Naive thymus-derived CD4-positive, alpha-beta T cell (primary cell): ENCODE measurements at regions not wholly inside any gene's neighbourhood (a gene's known extent, or its start where the extent isn't known, plus 50 kb on each side); places are given as distances from the start of the nearest gene placed in this dataset.

ENCODE experiments used
- ATAC-seq: fragments of 150-1000 bp; cut with Tn5 transposase; 2 replicates; pipeline ENCODE4 v1.10.0; 2021; ENCODE audit warnings: mild to moderate bottlenecking, moderate library complexity
- CTCF ChIA-PET: fragments of 350-600 bp; sonication (Branson Sonifier 250); formaldehyde crosslinking; loops from one replicate; lab custom pipeline; 2021; ENCODE audit warnings: antibody characterized with exemption; lab: Charles Lee
- POLR2A ChIA-PET: fragments of 350-600 bp; sonication (Branson Sonifier 250); formaldehyde crosslinking; loops from one replicate; lab custom pipeline; 2021; ENCODE audit warnings: antibody characterized with exemption, inconsistent platforms; lab: Charles Lee
- DNase-seq, 9 donors: peaks; one replicate each; pipeline versions ENCODE4 v3.0.0 to v3.0.0-alpha.2; 2020 to 2022; ENCODE audit warnings: mixed read lengths in 1 of 9
- H3K27ac ChIP-seq: one replicate; pipeline ENCODE4 v1.7.0; 2013; ENCODE audit warnings: mild to moderate bottlenecking, low read depth, low read length, moderate library complexity
- H3K27me3 ChIP-seq, 2 donors: one replicate each; pipeline ENCODE4 v1.7.0; 2013; ENCODE audit warnings: low read length in 2 of 2, mild to moderate bottlenecking in 2 of 2, moderate library complexity in 2 of 2; ENCODE audit not compliant: control insufficient read depth in 2 of 2, insufficient read depth in 2 of 2
- H3K36me3 ChIP-seq, 3 experiments: 1 replicate in 2 of 3; 2 replicates in 1 of 3; pipeline ENCODE4 v1.7.0; 2013; ENCODE audit warnings: low read length in 3 of 3, mild to moderate bottlenecking in 3 of 3, moderate library complexity in 1 of 3; ENCODE audit not compliant: insufficient read depth in 3 of 3, control insufficient read depth in 2 of 3
- H3K4me1 ChIP-seq, 2 donors: one replicate each; pipeline ENCODE4 v1.7.0; 2013; ENCODE audit warnings: low read length in 2 of 2, mild to moderate bottlenecking in 2 of 2, moderate library complexity in 1 of 2; ENCODE audit not compliant: control insufficient read depth in 2 of 2, insufficient read depth in 2 of 2
- H3K4me3 ChIP-seq: 2 replicates; pipeline ENCODE4 v1.7.0; 2013; ENCODE audit warnings: mild to moderate bottlenecking, low read length
- H3K9me3 ChIP-seq, 3 experiments: 1 replicate in 2 of 3; 2 replicates in 1 of 3; pipeline ENCODE4 v1.7.0; 2013; ENCODE audit warnings: low read length in 3 of 3; ENCODE audit not compliant: control insufficient read depth in 2 of 3
- H3K27ac Mint-ChIP-seq, 9 donors: one replicate each; pipeline ENCODE4 v1.8.0; 2020 to 2022; ENCODE audit warnings: mixed read lengths in 9 of 9, mild to moderate bottlenecking in 8 of 9, moderate library complexity in 5 of 9, inconsistent platforms in 2 of 9
- H3K27me3 Mint-ChIP-seq, 5 donors: one replicate each; pipeline ENCODE4 v1.8.0; 2021 to 2022; ENCODE audit warnings: mixed read lengths in 5 of 5, mild to moderate bottlenecking in 1 of 5
- H3K36me3 Mint-ChIP-seq, 5 donors: one replicate each; pipeline ENCODE4 v1.8.0; 2020 to 2022; ENCODE audit warnings: mixed read lengths in 5 of 5, mild to moderate bottlenecking in 3 of 5, inconsistent platforms in 1 of 5
- H3K4me1 Mint-ChIP-seq, 7 donors: one replicate each; pipeline ENCODE4 v1.8.0; 2020 to 2022; ENCODE audit warnings: mixed read lengths in 7 of 7, mild to moderate bottlenecking in 3 of 7, inconsistent platforms in 1 of 7
- H3K4me3 Mint-ChIP-seq, 10 donors: one replicate each; pipeline ENCODE4 v1.8.0; 2020 to 2022; ENCODE audit warnings: mild to moderate bottlenecking in 10 of 10, mixed read lengths in 10 of 10, moderate library complexity in 6 of 10, inconsistent platforms in 2 of 10
- H3K9me3 Mint-ChIP-seq, 11 donors: one replicate each; pipeline ENCODE4 v1.8.0; 2020 to 2022; ENCODE audit warnings: mixed read lengths in 11 of 11, mild to moderate bottlenecking in 4 of 11, inconsistent platforms in 1 of 11, moderate library complexity in 1 of 11
- intact Hi-C, 2 donors: fragments of 100-400 bp; cut with micrococcal nuclease; formaldehyde crosslinking; loops; one replicate each; pipeline ENCODE4 v1.15.1; 2023

GRCh38 chr3:43192028-43192427 is 86.1 kb upstream of the POMGNT2 start:
- ChIA-PET CTCF (interaction anchor here (0.6 to 1.2 kb wide), 5 partner anchors 12 to 316 kb away, joined by 3 to 5 read pairs (median 3); no protein-coding TSS in a partner anchor), POLR2A (interaction anchor here (0.7 to 8.1 kb wide), 7 partner anchors 10 to 31 kb away, joined by 3 to 62 read pairs (median 4); no protein-coding TSS in a partner anchor)
- H3K4me3 ChIP-seq = no peak overlapping the region
- Mint-ChIP-seq H3K9me3 (peaks cover 2 to 21% (median 7%) of the 10 kb centered on the region in 11 donors), H3K4me1 (peaks cover 36 to 74% (median 69%) of the 10 kb centered on the region in 7 donors), H3K27ac (peak overlapping the region; percentile 19 to 98 (median 98)), H3K36me3 (peaks cover 5 to 25% (median 7%) of the 10 kb centered on the region in 5 donors), H3K4me3 (peak overlapping the region in 9 of 10 donors; percentile 5 to 79 (median 54)), H3K27me3 (peaks cover 0 to 33% (median 0%) of the 10 kb centered on the region in 5 donors)
- DNase-seq = no peak
- no peaks in the 10 kb centered on the region for H3K9me3 ChIP-seq
- H3K27ac ChIP-seq = no peak overlapping the region
- peaks cover 32 to 59% of the 10 kb centered on the region in 2 donors for H3K4me1 ChIP-seq
- H3K36me3 ChIP-seq = no peaks in the 10 kb centered on the region
- intact Hi-C loops = loop anchor here in 1 of 2 donors (10.0 kb wide), 1 partner anchor 167 kb away; no protein-coding TSS in a partner anchor
- no peak for ATAC-seq
- no peaks in the 10 kb centered on the region for H3K27me3 ChIP-seq

GRCh38 chr3:43191116-43191515 is 85.2 kb upstream of the POMGNT2 start:
- peaks cover 0 to 30% (median 0%) of the 10 kb centered on the region in 5 donors for H3K27me3 Mint-ChIP-seq
- POLR2A ChIA-PET = interaction anchor here (0.5 to 8.1 kb wide), 5 partner anchors 9 to 28 kb away, joined by 3 to 62 read pairs (median 4); no protein-coding TSS in a partner anchor
- H3K27ac Mint-ChIP-seq = peak overlapping the region in 4 of 9 donors; percentile 57 to 98 (median 82)
- H3K36me3 Mint-ChIP-seq = peaks cover 5 to 25% (median 7%) of the 10 kb centered on the region in 5 donors
- Histone ChIP-seq H3K4me1 (peaks cover 32 to 50% of the 10 kb centered on the region in 2 donors), H3K9me3 (no peaks in the 10 kb centered on the region), H3K4me3 (no peak overlapping the region), H3K27me3 (no peaks in the 10 kb centered on the region), H3K36me3 (no peaks in the 10 kb centered on the region), H3K27ac (no peak overlapping the region)
- H3K4me3 Mint-ChIP-seq = no peak overlapping the region
- DNase-seq (no peak), ATAC-seq (no peak)
- H3K4me1 Mint-ChIP-seq = peaks cover 28 to 70% (median 62%) of the 10 kb centered on the region in 7 donors
- intact Hi-C loops = loop anchor here in 1 of 2 donors (10.0 kb wide), 1 partner anchor 166 kb away; no protein-coding TSS in a partner anchor
- CTCF ChIA-PET = interaction anchor here (1.2 kb wide), 1 partner anchor 11 kb away, joined by 4 read pairs; no protein-coding TSS in a partner anchor
- H3K9me3 Mint-ChIP-seq = peaks cover 2 to 21% (median 7%) of the 10 kb centered on the region in 11 donors

GRCh38 chr3:43190670-43191069 is 84.8 kb upstream of the POMGNT2 start:
- CTCF ChIA-PET = no interaction called here
- POLR2A ChIA-PET = interaction anchor here (0.9 to 8.1 kb wide), 3 partner anchors 9 to 28 kb away, joined by 4 to 62 read pairs (median 4); no protein-coding TSS in a partner anchor
- intact Hi-C loops = loop anchor here in 1 of 2 donors (10.0 kb wide), 1 partner anchor 166 kb away; no protein-coding TSS in a partner anchor
- Histone ChIP-seq H3K4me1 (peaks cover 32 to 46% of the 10 kb centered on the region in 2 donors), H3K27me3 (no peaks in the 10 kb centered on the region), H3K36me3 (no peaks in the 10 kb centered on the region), H3K27ac (no peak overlapping the region), H3K9me3 (no peaks in the 10 kb centered on the region), H3K4me3 (no peak overlapping the region)
- H3K9me3 Mint-ChIP-seq = peaks cover 2 to 21% (median 7%) of the 10 kb centered on the region in 11 donors
- peak overlapping the region in 4 of 9 donors; percentile 1 to 66 (median 34) for H3K27ac Mint-ChIP-seq
- H3K4me3 Mint-ChIP-seq = no peak overlapping the region
- ATAC-seq (no peak), DNase-seq (no peak)
- H3K4me1 Mint-ChIP-seq = peaks cover 25 to 70% (median 58%) of the 10 kb centered on the region in 7 donors
- peaks cover 0 to 30% (median 0%) of the 10 kb centered on the region in 5 donors for H3K27me3 Mint-ChIP-seq
- peaks cover 5 to 28% (median 7%) of the 10 kb centered on the region in 5 donors for H3K36me3 Mint-ChIP-seq

- ChIA-PET POLR2A (interaction anchor here (0.6 to 1.4 kb wide), 4 partner anchors 8 to 219 kb away, joined by 3 to 5 read pairs (median 4); no protein-coding TSS in a partner anchor), CTCF (interaction anchor here (0.7 kb wide), 1 partner anchor 37 kb away, joined by 4 read pairs; no protein-coding TSS in a partner anchor)
These were observed 82.1 kb upstream of the POMGNT2 start for GRCh38 chr3:43187836-43188479.

GRCh38 chr3:43185983-43186314 is 80.1 kb upstream of the POMGNT2 start:
- Histone ChIP-seq H3K27me3 (no peaks in the 10 kb centered on the region), H3K4me1 (peaks cover 8 to 17% of the 10 kb centered on the region in 2 donors), H3K27ac (no peak overlapping the region), H3K9me3 (no peaks in the 10 kb centered on the region), H3K4me3 (no peak overlapping the region), H3K36me3 (no peaks in the 10 kb centered on the region)
- ChIA-PET POLR2A (interaction anchor here (1.3 to 1.5 kb wide), 2 partner anchors 9 to 25 kb away, joined by 3 to 4 read pairs; no protein-coding TSS in a partner anchor), CTCF (interaction anchor here (3.0 kb wide), 1 partner anchor 23 kb away, joined by 10 read pairs; no protein-coding TSS in a partner anchor)
- DNase-seq (no peak), ATAC-seq (no peak)
- H3K9me3 Mint-ChIP-seq = peaks cover 2 to 19% (median 7%) of the 10 kb centered on the region in 11 donors
- H3K4me1 Mint-ChIP-seq = peaks cover 16 to 55% (median 44%) of the 10 kb centered on the region in 7 donors
- H3K4me3 Mint-ChIP-seq = no peak overlapping the region
- peaks cover 5 to 44% (median 7%) of the 10 kb centered on the region in 5 donors for H3K36me3 Mint-ChIP-seq
- no peak overlapping the region for H3K27ac Mint-ChIP-seq
- intact Hi-C loops = loop anchor here in 1 of 2 donors (10.0 kb wide), 1 partner anchor 509 kb away; the partner anchor contains the start of gene ABHD5
- H3K27me3 Mint-ChIP-seq = peaks cover 0 to 30% (median 0%) of the 10 kb centered on the region in 5 donors

More at GRCh38 chr3:43187836-43188479, 82.1 kb upstream of the POMGNT2 start:
- no peak for DNase-seq
- no peaks in the 10 kb centered on the region for H3K9me3 ChIP-seq
- peak overlapping the region in 1 of 9 donors; percentile 3 for H3K27ac Mint-ChIP-seq
- peaks cover 0 to 30% (median 0%) of the 10 kb centered on the region in 5 donors for H3K27me3 Mint-ChIP-seq
- H3K4me1 ChIP-seq = peaks cover 9 to 18% of the 10 kb centered on the region in 2 donors
- no peak overlapping the region for H3K4me3 Mint-ChIP-seq
- H3K9me3 Mint-ChIP-seq = peaks cover 2 to 19% (median 7%) of the 10 kb centered on the region in 11 donors
- H3K27me3 ChIP-seq = no peaks in the 10 kb centered on the region
- no peak overlapping the region for H3K27ac ChIP-seq
- peaks cover 5 to 33% (median 7%) of the 10 kb centered on the region in 5 donors for H3K36me3 Mint-ChIP-seq
- intact Hi-C loops = loop anchor here in 1 of 2 donors (10.0 kb wide), 1 partner anchor 507 kb away; the partner anchor contains the start of gene ABHD5
- ATAC-seq = no peak
- no peaks in the 10 kb centered on the region for H3K36me3 ChIP-seq
- no peak overlapping the region for H3K4me3 ChIP-seq
- peaks cover 10 to 59% (median 45%) of the 10 kb centered on the region in 7 donors for H3K4me1 Mint-ChIP-seq
